ENCODE measurements at regions not wholly inside any gene's neighbourhood (a gene's known extent, or its start where the extent isn't known, plus 50 kb on each side); places are given as distances from the start of the nearest gene placed in this dataset.

DNA sequence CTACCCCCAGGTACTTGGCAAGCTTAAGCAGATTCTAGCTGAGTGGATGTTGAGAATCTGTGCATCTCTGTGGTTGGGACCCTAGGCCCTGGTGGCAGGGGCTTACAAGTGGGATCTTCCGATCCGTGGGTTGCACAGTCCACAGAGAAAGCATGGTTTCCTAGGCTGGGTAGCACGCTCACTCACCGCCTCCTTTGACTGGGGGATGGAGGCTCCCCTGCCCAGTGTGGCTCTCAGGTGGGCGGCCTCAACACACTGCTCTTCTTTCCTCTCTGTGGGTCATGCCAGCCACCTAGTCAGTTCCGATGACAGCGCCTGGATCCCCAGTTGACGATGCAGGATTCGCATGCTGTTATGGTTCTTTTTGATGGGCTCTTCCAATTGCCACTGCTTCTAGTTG is 639.5 kb upstream of the ADAMTS5 start:
- H3K9ac ChIP-seq (ENCODE audit: insufficient read depth in 1 of 2, low read depth in 2 of 2, low read length in 2 of 2): no peak overlapping the region
- no peaks in the 10 kb centered on the region for H4K20me1 ChIP-seq (replicated peaks; ENCODE audit: control insufficient read depth, insufficient read depth, low read length)
- ATAC-seq (no peak), FAIRE-seq (no peak), DNase-seq (ENCODE audit: extremely low read depth in 1 of 4, low spot score in 3 of 4) (no peak)
- no TSS peak for BruUV-seq (replicated peaks)
- no peaks in the 10 kb centered on the region; the same call in 1 of the 2 replicates for H3K9me3 ChIP-seq (replicated peaks; ENCODE audit: control insufficient read depth, insufficient read depth, low read depth, low read length)
- H3K36me3 ChIP-seq (ENCODE audit: control insufficient read depth, insufficient read depth, low read length): no peaks in the 10 kb centered on the region
- intact Hi-C loops (cut with micrococcal nuclease) (no loop called here), in situ Hi-C loops (cut with MboI) (no loop called here)
- H3K79me2 ChIP-seq (ENCODE audit: control insufficient read depth, insufficient read depth, low read length): no peaks in the 10 kb centered on the region
- H3K4me2 ChIP-seq (ENCODE audit: insufficient read depth, low read length): no peak overlapping the region
- WGBS (ENCODE audit: insufficient coverage, low coverage, missing lambda C conversion rate): 2% methylated on average over 9 of the region's 9 CpGs
- no peak overlapping the region for H2AFZ ChIP-seq (ENCODE audit: low read depth, low read length)
- ChIA-PET CTCF (ENCODE audit: low intra/inter-chr PET ratio) (no interaction called here), POLR2A (no interaction called here)
- TF ChIP-seq TAF9B (IDR thresholded peaks at IDR 0.05; ENCODE audit: partially characterized antibody) (no peak), TCFL5 (CRISPR knock-in tag; conservative IDR thresholded peaks at IDR 0.05) (no peak), CAMTA2 (CRISPR knock-in tag; conservative IDR thresholded peaks at IDR 0.05) (no peak), NFXL1 (CRISPR knock-in tag; IDR thresholded peaks at IDR 0.05) (no peak), NR1H2 (CRISPR knock-in tag; IDR thresholded peaks at IDR 0.05) (no peak), CBX2 (IDR thresholded peaks at IDR 0.05; ENCODE audit: insufficient read depth, low read length, poor library complexity, severe bottlenecking) (no peak), EP300 (IDR thresholded peaks at IDR 0.05; ENCODE audit: low read length) (no peak)
- TF ChIP-seq, protein P1, sequence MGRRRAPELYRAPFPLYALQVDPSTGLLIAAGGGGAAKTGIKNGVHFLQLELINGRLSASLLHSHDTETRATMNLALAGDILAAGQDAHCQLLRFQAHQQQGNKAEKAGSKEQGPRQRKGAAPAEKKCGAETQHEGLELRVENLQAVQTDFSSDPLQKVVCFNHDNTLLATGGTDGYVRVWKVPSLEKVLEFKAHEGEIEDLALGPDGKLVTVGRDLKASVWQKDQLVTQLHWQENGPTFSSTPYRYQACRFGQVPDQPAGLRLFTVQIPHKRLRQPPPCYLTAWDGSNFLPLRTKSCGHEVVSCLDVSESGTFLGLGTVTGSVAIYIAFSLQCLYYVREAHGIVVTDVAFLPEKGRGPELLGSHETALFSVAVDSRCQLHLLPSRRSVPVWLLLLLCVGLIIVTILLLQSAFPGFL (CRISPR knock-in tag; IDR thresholded peaks at IDR 0.05): no peak
- TF ChIP-seq, protein P2, sequence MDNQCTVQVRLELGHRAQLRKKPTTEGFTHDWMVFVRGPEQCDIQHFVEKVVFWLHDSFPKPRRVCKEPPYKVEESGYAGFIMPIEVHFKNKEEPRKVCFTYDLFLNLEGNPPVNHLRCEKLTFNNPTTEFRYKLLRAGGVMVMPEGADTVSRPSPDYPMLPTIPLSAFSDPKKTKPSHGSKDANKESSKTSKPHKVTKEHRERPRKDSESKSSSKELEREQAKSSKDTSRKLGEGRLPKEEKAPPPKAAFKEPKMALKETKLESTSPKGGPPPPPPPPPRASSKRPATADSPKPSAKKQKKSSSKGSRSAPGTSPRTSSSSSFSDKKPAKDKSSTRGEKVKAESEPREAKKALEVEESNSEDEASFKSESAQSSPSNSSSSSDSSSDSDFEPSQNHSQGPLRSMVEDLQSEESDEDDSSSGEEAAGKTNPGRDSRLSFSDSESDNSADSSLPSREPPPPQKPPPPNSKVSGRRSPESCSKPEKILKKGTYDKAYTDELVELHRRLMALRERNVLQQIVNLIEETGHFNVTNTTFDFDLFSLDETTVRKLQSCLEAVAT (IDR thresholded peaks at IDR 0.05): no peak
- H3K27ac ChIP-seq (ENCODE audit: extremely low read depth, low read depth, low read length): no peak overlapping the region
- H3K27me3 ChIP-seq (ENCODE audit: control insufficient read depth in 2 of 2, insufficient read depth in 2 of 2, low read length in 2 of 2): no peaks in the 10 kb centered on the region
- no peak overlapping the region for H3K4me3 ChIP-seq
- no peaks in the 10 kb centered on the region for H3K4me1 ChIP-seq (replicated peaks in 1 of 2; ENCODE audit: control insufficient read depth in 2 of 2, insufficient read depth in 2 of 2, low read length in 2 of 2)
- H3K9me1 ChIP-seq (ENCODE audit: control insufficient read depth, insufficient read depth, low read length): no peaks in the 10 kb centered on the region
